ENCODE measurements at regions not wholly inside any gene's neighbourhood (a gene's known extent, or its start where the extent isn't known, plus 50 kb on each side); places are given as distances from the start of the nearest gene placed in this dataset.

DNA sequence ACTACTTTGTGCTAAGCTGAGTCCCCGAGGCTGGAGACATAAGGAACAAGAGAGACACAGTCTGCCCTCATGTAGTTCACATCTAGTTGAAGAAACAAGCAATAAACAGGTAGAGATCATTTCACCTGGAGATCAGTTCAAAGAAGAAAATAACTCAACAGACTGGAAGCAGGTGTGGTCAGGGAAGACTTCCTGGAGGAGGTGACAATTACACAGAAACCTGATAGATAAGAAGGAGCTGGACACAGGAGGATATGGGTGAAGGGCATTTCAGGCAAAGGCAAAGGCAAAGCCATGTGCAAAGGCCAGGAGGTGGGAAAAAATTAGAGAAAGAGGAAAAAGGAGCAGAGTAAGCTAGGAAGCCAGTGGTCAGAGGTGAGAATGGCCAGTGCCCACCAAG, 115.6 kb downstream of the MN1 start:
- DNase-seq = no peak

- DNase-seq = no peak
These were observed 115.0 kb downstream of the MN1 start for GRCh38 chr22:27686534-27686933.

DNA sequence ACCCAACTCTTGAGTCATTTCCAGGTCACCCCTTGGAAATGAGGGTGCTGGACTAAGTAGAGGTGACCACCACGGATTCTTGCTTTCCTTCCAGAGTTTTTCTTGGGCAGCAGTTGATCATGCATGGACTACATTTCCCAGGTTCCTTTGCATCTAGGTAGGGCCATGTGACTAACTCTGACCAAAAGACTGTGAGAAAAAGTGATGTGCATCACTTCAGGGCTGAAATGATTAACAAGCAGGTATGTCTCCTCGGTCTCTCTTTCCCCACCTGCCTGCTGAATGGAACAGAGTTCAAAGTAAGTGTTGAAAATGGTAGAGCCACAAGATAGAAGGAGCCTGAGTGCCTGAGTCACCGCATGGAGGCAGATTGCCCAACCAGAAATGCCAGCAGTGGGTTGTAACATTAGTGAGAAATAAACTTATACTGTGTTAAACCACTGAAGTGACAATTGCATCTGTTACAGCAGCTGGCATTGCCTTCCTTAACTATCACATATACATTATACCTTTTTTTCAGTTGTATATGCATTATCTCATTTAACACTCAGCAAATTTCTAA, 113.5 kb downstream of the MN1 start:
- DNase-seq = no peak

- no peak for DNase-seq
These were observed 111.9 kb downstream of the MN1 start for GRCh38 chr22:27689664-27690063.

GRCh38 chr22:27690599-27690998, 111.0 kb downstream of the MN1 start:
- DNase-seq = no peak

DNA sequence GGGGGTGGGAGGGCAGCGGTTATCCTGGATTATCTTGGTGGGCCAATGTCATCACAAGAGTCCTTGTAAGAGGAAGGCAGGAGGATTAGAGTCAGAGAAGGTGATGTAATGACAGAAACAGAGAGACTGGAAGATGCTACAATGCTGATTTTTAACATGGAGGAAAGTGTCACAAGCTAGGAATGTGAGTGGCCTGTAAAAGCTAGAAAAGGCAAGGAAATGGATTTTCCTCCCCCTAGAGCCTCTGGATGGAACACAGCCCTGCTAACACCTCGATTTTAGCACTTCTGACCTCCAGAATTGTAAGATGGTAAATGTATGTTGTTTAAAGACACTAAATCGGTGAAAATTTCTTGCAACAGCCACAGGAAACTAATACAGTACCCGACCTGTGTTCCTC, 109.3 kb downstream of the MN1 start:
- no peak for DNase-seq

DNA sequence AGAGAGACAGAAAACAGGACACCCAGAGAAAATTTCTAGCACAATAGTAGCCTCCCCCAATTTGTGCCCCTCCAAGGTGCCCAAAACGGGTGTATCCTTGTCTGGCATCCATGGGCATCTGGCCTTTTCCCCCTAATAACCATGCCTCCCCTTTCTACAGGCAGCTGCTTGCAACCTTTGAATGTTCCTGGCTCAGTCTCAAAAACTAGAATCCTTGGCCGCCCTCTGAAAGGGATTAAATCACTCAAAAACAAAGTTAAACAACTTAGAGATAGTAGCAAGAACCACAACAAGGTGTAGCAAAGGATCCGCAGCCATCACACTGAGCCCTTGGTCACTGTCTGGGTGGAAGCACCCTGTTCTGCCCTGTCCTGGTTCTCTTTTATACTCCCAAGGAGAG, 105.6 kb downstream of the MN1 start:
- DNase-seq = no peak

DNA sequence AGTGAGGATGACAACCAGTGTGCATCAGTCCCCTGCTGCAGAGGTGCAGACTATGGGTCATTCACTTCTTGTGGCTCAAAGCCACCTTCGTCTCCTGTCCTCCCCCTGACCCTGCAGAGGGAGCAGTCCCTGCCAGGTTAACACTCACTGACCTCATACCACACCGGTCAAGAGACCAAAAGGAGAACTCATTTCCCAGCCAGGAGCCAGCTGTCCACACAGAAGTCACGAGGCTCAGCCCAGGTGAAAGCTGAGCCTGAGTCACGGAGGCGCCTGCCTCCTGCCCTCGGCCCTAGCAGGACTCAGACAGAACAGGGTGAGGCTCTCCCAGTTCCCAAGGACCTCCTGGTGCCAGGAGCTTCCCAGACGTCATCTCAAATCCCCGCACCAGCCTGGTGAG, 103.7 kb downstream of the MN1 start:
- no peak for DNase-seq
